ENCODE measurements at regions not wholly inside any gene's neighbourhood (a gene's known extent, or its start where the extent isn't known, plus 50 kb on each side); places are given as distances from the start of the nearest gene placed in this dataset.

- TF ChIP-seq CTCF (IDR thresholded peaks at IDR 0.05; ENCODE audit: low read depth, low read length, missing input control): no peak
- no peak for TF ChIP-seq FOXA1 (IDR thresholded peaks at IDR 0.05)
- TF ChIP-seq SP1 (IDR thresholded peaks at IDR 0.05): no peak
- no peak for TF ChIP-seq EGR1 (IDR thresholded peaks at IDR 0.05; ENCODE audit: low read depth in 2 of 2)
- TF ChIP-seq MAX (IDR thresholded peaks at IDR 0.05): no peak
Measured at GRCh38 chr1:20410503-20410902, 75.5 kb downstream of the CAMK2N1 start.

All from liver (tissue), 3 donors.